ENCODE measurements at regions not wholly inside any gene's neighbourhood (a gene's known extent, or its start where the extent isn't known, plus 50 kb on each side); places are given as distances from the start of the nearest gene placed in this dataset.

DNA sequence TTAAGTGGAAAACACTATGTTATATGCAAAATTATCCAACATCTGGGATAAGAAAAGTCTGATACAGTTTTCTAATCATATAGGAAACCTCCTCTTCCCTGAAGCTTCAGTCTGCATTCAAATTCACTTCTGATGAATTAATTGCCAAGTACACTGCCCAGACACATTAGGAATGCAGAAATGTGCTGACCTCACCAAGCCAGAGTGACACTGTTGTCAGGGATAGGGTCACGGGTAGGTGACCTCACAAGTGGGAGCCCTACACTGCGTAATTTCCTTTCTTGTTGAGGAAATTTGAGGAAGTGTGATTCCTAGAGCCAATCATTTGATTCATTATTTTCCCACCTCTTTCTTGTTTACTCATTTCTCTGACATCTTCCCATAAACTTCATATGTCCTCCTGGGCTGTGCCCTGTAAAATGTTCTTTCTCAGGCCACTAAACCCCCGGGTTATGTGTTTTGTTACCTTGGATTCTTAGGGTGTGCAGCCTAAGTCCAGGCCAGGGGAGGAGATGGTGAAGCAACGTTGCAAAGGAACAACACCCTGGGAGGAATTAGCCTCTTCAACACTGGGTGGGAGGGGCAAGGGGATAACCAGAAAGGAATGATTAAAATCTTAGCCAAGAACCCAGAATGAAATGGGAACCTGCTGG is 411.9 kb downstream of the MTRR start:
- TF ChIP-seq, protein P1, sequence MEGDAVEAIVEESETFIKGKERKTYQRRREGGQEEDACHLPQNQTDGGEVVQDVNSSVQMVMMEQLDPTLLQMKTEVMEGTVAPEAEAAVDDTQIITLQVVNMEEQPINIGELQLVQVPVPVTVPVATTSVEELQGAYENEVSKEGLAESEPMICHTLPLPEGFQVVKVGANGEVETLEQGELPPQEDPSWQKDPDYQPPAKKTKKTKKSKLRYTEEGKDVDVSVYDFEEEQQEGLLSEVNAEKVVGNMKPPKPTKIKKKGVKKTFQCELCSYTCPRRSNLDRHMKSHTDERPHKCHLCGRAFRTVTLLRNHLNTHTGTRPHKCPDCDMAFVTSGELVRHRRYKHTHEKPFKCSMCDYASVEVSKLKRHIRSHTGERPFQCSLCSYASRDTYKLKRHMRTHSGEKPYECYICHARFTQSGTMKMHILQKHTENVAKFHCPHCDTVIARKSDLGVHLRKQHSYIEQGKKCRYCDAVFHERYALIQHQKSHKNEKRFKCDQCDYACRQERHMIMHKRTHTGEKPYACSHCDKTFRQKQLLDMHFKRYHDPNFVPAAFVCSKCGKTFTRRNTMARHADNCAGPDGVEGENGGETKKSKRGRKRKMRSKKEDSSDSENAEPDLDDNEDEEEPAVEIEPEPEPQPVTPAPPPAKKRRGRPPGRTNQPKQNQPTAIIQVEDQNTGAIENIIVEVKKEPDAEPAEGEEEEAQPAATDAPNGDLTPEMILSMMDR (IDR thresholded peaks at IDR 0.05 in 2 of 3, conservative IDR thresholded peaks at IDR 0.05 in 1 of 3; ENCODE audit: borderline replicate concordance in 1 of 3, insufficient read depth in 1 of 3, low read depth in 2 of 3, low read length in 2 of 3): no peak
- TF ChIP-seq, protein P2, sequence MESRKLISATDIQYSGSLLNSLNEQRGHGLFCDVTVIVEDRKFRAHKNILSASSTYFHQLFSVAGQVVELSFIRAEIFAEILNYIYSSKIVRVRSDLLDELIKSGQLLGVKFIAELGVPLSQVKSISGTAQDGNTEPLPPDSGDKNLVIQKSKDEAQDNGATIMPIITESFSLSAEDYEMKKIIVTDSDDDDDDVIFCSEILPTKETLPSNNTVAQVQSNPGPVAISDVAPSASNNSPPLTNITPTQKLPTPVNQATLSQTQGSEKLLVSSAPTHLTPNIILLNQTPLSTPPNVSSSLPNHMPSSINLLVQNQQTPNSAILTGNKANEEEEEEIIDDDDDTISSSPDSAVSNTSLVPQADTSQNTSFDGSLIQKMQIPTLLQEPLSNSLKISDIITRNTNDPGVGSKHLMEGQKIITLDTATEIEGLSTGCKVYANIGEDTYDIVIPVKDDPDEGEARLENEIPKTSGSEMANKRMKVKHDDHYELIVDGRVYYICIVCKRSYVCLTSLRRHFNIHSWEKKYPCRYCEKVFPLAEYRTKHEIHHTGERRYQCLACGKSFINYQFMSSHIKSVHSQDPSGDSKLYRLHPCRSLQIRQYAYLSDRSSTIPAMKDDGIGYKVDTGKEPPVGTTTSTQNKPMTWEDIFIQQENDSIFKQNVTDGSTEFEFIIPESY (IDR thresholded peaks at IDR 0.05; ENCODE audit: extremely low read depth, insufficient replicate concordance, low read length): no peak
- TF ChIP-seq SRF (IDR thresholded peaks at IDR 0.05; ENCODE audit: low read depth): no peak
- no peak for TF ChIP-seq EZH2 (IDR thresholded peaks at IDR 0.05)
- TF ChIP-seq, protein P3, sequence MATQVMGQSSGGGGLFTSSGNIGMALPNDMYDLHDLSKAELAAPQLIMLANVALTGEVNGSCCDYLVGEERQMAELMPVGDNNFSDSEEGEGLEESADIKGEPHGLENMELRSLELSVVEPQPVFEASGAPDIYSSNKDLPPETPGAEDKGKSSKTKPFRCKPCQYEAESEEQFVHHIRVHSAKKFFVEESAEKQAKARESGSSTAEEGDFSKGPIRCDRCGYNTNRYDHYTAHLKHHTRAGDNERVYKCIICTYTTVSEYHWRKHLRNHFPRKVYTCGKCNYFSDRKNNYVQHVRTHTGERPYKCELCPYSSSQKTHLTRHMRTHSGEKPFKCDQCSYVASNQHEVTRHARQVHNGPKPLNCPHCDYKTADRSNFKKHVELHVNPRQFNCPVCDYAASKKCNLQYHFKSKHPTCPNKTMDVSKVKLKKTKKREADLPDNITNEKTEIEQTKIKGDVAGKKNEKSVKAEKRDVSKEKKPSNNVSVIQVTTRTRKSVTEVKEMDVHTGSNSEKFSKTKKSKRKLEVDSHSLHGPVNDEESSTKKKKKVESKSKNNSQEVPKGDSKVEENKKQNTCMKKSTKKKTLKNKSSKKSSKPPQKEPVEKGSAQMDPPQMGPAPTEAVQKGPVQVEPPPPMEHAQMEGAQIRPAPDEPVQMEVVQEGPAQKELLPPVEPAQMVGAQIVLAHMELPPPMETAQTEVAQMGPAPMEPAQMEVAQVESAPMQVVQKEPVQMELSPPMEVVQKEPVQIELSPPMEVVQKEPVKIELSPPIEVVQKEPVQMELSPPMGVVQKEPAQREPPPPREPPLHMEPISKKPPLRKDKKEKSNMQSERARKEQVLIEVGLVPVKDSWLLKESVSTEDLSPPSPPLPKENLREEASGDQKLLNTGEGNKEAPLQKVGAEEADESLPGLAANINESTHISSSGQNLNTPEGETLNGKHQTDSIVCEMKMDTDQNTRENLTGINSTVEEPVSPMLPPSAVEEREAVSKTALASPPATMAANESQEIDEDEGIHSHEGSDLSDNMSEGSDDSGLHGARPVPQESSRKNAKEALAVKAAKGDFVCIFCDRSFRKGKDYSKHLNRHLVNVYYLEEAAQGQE (IDR thresholded peaks at IDR 0.05; ENCODE audit: low read depth): no peak
- TF ChIP-seq CEBPB (IDR thresholded peaks at IDR 0.05; ENCODE audit: low read depth): no peak
- no peak for TF ChIP-seq EGR1 (IDR thresholded peaks at IDR 0.05; ENCODE audit: low read depth)
- no peak for TF ChIP-seq POLR2A (IDR thresholded peaks at IDR 0.05; ENCODE audit: borderline replicate concordance, extremely low read depth, insufficient read depth, insufficient read length)
